Chondrocyte (in vitro differentiated cells): ENCODE measurements at regions not wholly inside any gene's neighbourhood (a gene's known extent, or its start where the extent isn't known, plus 50 kb on each side); places are given as distances from the start of the nearest gene placed in this dataset.

Experiments used
- DNase-seq: peaks from one replicate; pipeline ENCODE4 v3.0.0; 2021; ENCODE audit warnings: mixed read lengths, low spot score
- H3K27ac Mint-ChIP-seq: one replicate; pipeline ENCODE4 v1.8.0; 2021; ENCODE audit warnings: mild to moderate bottlenecking, moderate library complexity, mixed read lengths; ENCODE audit not compliant: unreplicated experiment
- H3K27me3 Mint-ChIP-seq: 2 replicates; pipeline ENCODE4 v1.8.0; 2021; ENCODE audit warnings: low read depth, mixed read lengths
- H3K36me3 Mint-ChIP-seq: 2 replicates; pipeline ENCODE4 v1.8.0; 2021; ENCODE audit warnings: low read depth, mixed read lengths
- H3K4me1 Mint-ChIP-seq: 2 replicates; pipeline ENCODE4 v1.8.0; 2021; ENCODE audit warnings: low read depth, mild to moderate bottlenecking, mixed read lengths
- H3K4me3 Mint-ChIP-seq: one replicate; pipeline ENCODE4 v1.8.0; 2021; ENCODE audit warnings: mild to moderate bottlenecking, moderate library complexity, mixed read lengths; ENCODE audit not compliant: unreplicated experiment
- H3K9me3 Mint-ChIP-seq: 2 replicates; pipeline ENCODE4 v1.8.0; 2021; ENCODE audit warnings: low read depth, mixed read lengths
- TF ChIP-seq, protein P1 (sequence below): fragments of 200-600 bp; sonication (generic); IDR thresholded peaks from 2 replicates; pipeline ENCODE4 v1.5.0; 2021; ENCODE audit warnings: antibody characterized with exemption, mild to moderate bottlenecking, moderate library complexity

DNA sequence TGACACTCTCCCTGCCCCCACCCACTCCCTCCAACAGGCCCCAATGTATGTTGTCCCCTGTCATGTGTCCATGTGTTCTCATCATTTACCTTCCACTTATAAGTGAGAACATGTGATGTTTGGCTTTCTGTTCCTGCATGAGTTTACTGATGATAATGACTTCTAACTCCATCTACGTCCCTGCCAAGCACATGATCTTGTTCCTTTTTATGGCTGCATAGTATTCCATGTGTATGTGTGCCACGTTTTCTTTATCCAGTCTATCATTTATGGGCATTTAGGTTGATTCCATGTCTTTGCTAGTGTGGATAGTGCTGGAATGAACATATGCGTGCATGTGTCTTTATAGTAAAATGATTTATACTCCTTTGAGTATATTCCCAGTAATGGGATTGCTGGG lies 100.0 kb upstream of the LHX5 start:
- peaks cover 2% of the 10 kb centered on the region for H3K9me3 Mint-ChIP-seq
- H3K27me3 Mint-ChIP-seq: peaks cover 10% of the 10 kb centered on the region
- H3K4me3 Mint-ChIP-seq: no peak overlapping the region
- DNase-seq: no peak
- no peak overlapping the region for H3K27ac Mint-ChIP-seq
- H3K36me3 Mint-ChIP-seq: no peaks in the 10 kb centered on the region
- TF ChIP-seq, protein P1, sequence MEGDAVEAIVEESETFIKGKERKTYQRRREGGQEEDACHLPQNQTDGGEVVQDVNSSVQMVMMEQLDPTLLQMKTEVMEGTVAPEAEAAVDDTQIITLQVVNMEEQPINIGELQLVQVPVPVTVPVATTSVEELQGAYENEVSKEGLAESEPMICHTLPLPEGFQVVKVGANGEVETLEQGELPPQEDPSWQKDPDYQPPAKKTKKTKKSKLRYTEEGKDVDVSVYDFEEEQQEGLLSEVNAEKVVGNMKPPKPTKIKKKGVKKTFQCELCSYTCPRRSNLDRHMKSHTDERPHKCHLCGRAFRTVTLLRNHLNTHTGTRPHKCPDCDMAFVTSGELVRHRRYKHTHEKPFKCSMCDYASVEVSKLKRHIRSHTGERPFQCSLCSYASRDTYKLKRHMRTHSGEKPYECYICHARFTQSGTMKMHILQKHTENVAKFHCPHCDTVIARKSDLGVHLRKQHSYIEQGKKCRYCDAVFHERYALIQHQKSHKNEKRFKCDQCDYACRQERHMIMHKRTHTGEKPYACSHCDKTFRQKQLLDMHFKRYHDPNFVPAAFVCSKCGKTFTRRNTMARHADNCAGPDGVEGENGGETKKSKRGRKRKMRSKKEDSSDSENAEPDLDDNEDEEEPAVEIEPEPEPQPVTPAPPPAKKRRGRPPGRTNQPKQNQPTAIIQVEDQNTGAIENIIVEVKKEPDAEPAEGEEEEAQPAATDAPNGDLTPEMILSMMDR: no peak
- no peaks in the 10 kb centered on the region for H3K4me1 Mint-ChIP-seq

DNA sequence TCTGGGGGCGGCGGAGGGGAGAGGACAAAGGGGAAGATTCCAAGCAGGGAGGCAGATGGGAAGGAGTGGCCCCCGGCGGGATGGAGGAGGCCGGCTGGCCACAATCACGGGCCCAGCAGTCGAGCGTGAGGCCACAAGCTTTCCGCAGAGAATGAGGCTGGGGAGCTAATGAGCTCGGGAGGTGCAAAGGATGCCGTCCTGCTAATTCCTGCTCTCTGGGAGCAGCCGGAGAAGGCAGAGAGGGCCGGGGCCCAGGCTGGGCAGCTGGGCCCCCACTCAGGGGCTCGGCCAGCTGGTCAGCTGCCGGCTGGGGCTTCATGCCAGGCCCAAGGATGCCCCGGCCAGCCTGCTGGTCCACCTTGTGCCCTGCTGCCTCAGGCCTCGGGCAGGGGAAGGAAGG lies 98.1 kb upstream of the LHX5 start:
- H3K9me3 Mint-ChIP-seq: peaks cover 2% of the 10 kb centered on the region
- H3K36me3 Mint-ChIP-seq: no peaks in the 10 kb centered on the region
- no peak overlapping the region for H3K4me3 Mint-ChIP-seq
- TF ChIP-seq, protein P1: no peak
- peaks cover 10% of the 10 kb centered on the region for H3K27me3 Mint-ChIP-seq
- DNase-seq: no peak
- H3K27ac Mint-ChIP-seq: no peak overlapping the region
- no peaks in the 10 kb centered on the region for H3K4me1 Mint-ChIP-seq

DNA sequence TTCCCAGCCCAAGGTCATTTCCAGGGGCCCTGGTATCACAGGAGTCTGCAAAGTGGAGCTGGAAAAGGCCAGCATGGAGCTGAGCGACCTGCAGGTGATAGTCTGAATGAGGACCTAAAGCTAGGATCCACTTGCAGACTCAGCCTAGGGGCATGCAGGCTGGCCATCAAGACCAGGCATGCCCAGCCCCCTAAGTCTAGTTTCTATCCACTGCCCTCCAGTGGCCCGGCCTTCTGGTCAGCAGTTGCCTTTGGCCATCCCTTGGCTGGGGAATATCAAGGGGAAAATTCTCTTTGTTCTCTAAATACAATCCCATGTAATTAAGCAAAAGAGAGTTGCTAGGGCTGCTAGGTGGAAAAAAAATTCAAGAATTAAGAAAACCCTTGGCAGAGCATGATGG lies 96.3 kb upstream of the LHX5 start:
- H3K4me1 Mint-ChIP-seq: no peaks in the 10 kb centered on the region
- no peak overlapping the region for H3K4me3 Mint-ChIP-seq
- H3K27ac Mint-ChIP-seq: no peak overlapping the region
- no peaks in the 10 kb centered on the region for H3K36me3 Mint-ChIP-seq
- DNase-seq: no peak
- peaks cover 16% of the 10 kb centered on the region for H3K27me3 Mint-ChIP-seq
- H3K9me3 Mint-ChIP-seq: peaks cover 2% of the 10 kb centered on the region
- TF ChIP-seq, protein P1: no peak

DNA sequence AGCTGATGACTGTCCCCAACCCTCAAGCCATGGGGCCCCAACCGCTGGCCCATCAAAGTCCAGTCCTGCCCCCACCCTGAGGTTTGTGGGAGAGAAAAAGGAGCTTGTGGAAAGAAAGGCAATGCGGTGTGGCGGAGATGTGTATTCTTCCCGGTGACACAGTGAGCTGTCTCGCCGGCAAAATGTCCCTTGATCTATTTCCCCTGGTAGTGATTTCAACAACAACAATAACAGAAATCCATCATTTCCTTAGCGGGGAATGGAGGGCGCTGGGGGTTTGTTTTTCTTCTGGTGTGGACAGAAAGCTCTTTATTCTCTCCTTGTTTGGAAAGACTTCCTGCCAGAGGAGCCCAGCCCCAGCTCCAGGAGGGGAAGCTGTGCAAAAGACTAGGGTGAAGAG lies 93.7 kb upstream of the LHX5 start:
- H3K4me3 Mint-ChIP-seq: no peak overlapping the region
- H3K9me3 Mint-ChIP-seq: no peaks in the 10 kb centered on the region
- DNase-seq: no peak
- H3K27me3 Mint-ChIP-seq: peaks cover 14% of the 10 kb centered on the region
- TF ChIP-seq, protein P1: no peak
- no peaks in the 10 kb centered on the region for H3K4me1 Mint-ChIP-seq
- no peak overlapping the region for H3K27ac Mint-ChIP-seq
- no peaks in the 10 kb centered on the region for H3K36me3 Mint-ChIP-seq

DNA sequence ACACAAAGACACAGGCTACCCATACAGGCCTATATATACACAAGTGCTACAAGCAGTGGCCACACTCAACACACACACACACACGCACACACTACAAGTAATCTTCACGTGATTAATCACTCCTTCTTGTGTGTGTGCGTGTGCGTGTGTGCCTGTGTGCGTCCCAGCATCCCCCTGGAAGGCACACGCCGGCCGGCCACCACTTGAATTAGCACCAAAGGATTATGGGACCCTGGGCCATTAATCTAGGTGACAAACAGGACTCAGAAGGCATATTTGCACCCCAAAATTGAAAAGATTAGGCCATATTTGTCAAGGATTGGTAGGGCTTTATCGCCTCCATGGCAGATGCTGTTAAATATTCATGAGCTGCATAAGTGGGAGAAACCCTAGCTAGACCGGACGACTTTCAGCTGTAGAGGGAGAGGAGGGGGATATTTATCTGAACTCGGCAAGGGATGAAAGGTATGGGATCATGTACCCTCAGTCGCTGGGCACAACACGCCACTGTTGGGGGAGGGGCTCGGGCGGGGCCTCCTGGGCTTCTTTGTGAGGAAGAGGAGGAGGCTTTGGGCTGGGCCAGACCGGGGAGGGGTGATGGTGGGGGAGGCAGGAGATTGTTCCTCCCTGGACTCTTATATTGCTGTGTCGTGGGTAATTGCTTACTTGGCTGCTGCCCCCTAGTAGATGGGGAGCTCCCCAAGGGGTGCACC lies 89.6 kb upstream of the LHX5 start:
- Mint-ChIP-seq H3K36me3 (no peaks in the 10 kb centered on the region), H3K9me3 (no peaks in the 10 kb centered on the region), H3K4me3 (no peak overlapping the region), H3K4me1 (no peaks in the 10 kb centered on the region), H3K27ac (no peak overlapping the region), H3K27me3 (peaks cover 22% of the 10 kb centered on the region)
- TF ChIP-seq, protein P1: no peak
- DNase-seq: no peak
